Bone marrow (tissue), 2 donors: ENCODE measurements at regions not wholly inside any gene's neighbourhood (a gene's known extent, or its start where the extent isn't known, plus 50 kb on each side); places are given as distances from the start of the nearest gene placed in this dataset.

Experiments
- DNase-seq, 2 donors: peaks; one replicate each; lab custom pipeline; 2025; lab: John Stamatoyannopoulos, UW

GRCh38 chr2:81206216-81206615 lies 901.7 kb upstream of the LRRTM1 start:
- DNase-seq, result no peak

- no peak for DNase-seq
Measured at GRCh38 chr2:81196933-81197628, 892.5 kb upstream of the LRRTM1 start.

- no peak for DNase-seq
Measured at GRCh38 chr2:81196383-81196851, 891.9 kb upstream of the LRRTM1 start.

- DNase-seq, result no peak
Measured at GRCh38 chr2:81195774-81196382, 891.3 kb upstream of the LRRTM1 start.

GRCh38 chr2:81195017-81195773 lies 890.6 kb upstream of the LRRTM1 start:
- DNase-seq, result no peak

- DNase-seq, result no peak
Measured at GRCh38 chr2:81194581-81194980, 890.0 kb upstream of the LRRTM1 start.

- no peak for DNase-seq
Measured at GRCh38 chr2:81194176-81194575, 889.6 kb upstream of the LRRTM1 start.

- DNase-seq, result no peak
Measured at GRCh38 chr2:81181845-81182244, 877.3 kb upstream of the LRRTM1 start.

GRCh38 chr2:81171447-81171846 lies 866.9 kb upstream of the LRRTM1 start:
- no peak for DNase-seq

- DNase-seq, result no peak
Measured at GRCh38 chr2:81163583-81163982, 859.0 kb upstream of the LRRTM1 start.

GRCh38 chr2:81158505-81158904 lies 854.0 kb upstream of the LRRTM1 start:
- DNase-seq, result no peak

- DNase-seq, result no peak
Measured at GRCh38 chr2:81148323-81148722, 843.8 kb upstream of the LRRTM1 start.

GRCh38 chr2:81136296-81136695 lies 831.7 kb upstream of the LRRTM1 start:
- no peak for DNase-seq

GRCh38 chr2:81097361-81097760 lies 792.8 kb upstream of the LRRTM1 start:
- DNase-seq, result no peak

- DNase-seq, result no peak
Measured at GRCh38 chr2:81093031-81093430, 788.5 kb upstream of the LRRTM1 start.

- no peak for DNase-seq
Measured at GRCh38 chr2:81087646-81088045, 783.1 kb upstream of the LRRTM1 start.

- DNase-seq, result no peak
Measured at GRCh38 chr2:81084101-81084500, 779.5 kb upstream of the LRRTM1 start.

- DNase-seq, result no peak
Measured at GRCh38 chr2:81078631-81079030, 774.1 kb upstream of the LRRTM1 start.

- no peak for DNase-seq
Measured at GRCh38 chr2:81078102-81078501, 773.5 kb upstream of the LRRTM1 start.

GRCh38 chr2:81077396-81077795 lies 772.8 kb upstream of the LRRTM1 start:
- no peak for DNase-seq

- DNase-seq, result no peak
Measured at GRCh38 chr2:81073412-81073811, 768.9 kb upstream of the LRRTM1 start.

GRCh38 chr2:81068144-81068543 lies 763.6 kb upstream of the LRRTM1 start:
- no peak for DNase-seq

GRCh38 chr2:81061016-81061415 lies 756.5 kb upstream of the LRRTM1 start:
- DNase-seq, result no peak
